OCI-LY3 (cell line): ENCODE measurements at regions not wholly inside any gene's neighbourhood (a gene's known extent, or its start where the extent isn't known, plus 50 kb on each side); places are given as distances from the start of the nearest gene placed in this dataset.

Experiments
- EZH2phosphoT487 ChIP-seq: fragments of 200-600 bp; shearing (Covaris generic); IDR thresholded peaks from 2 replicates; pipeline ENCODE4 v1.6.1; 2018; ENCODE audit warnings: antibody characterized with exemption, mixed run types, low read depth
- TF ChIP-seq, protein P1 (sequence below): fragments of 200-600, 300-600 bp; sonication (generic); IDR thresholded peaks from 2 replicates; pipeline ENCODE4 v1.5.1; 2014; ENCODE audit warnings: antibody characterized with exemption, low read length, low read depth

DNA sequence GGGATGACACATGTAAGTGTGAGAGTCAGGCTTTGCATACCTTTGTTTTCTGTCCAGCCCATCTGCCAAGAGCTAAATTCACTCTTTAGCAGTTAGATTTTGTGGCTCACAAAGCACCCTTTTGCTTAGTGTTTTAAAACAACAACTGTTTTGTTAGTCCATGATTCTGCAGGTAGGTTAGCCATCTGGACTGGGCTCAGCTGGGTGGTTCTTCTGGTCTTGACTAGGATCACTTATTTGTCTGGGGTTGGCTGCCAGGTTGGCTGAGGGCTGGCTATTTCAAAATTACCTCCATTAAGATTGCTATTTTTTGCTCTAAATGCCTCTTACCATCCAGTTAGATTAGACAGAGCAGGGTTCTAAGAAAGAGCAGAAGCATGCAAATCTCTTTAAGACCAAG, 489.3 kb downstream of the BTBD3 start:
- TF ChIP-seq, protein P1, sequence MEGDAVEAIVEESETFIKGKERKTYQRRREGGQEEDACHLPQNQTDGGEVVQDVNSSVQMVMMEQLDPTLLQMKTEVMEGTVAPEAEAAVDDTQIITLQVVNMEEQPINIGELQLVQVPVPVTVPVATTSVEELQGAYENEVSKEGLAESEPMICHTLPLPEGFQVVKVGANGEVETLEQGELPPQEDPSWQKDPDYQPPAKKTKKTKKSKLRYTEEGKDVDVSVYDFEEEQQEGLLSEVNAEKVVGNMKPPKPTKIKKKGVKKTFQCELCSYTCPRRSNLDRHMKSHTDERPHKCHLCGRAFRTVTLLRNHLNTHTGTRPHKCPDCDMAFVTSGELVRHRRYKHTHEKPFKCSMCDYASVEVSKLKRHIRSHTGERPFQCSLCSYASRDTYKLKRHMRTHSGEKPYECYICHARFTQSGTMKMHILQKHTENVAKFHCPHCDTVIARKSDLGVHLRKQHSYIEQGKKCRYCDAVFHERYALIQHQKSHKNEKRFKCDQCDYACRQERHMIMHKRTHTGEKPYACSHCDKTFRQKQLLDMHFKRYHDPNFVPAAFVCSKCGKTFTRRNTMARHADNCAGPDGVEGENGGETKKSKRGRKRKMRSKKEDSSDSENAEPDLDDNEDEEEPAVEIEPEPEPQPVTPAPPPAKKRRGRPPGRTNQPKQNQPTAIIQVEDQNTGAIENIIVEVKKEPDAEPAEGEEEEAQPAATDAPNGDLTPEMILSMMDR, result no peak
- no peak for TF ChIP-seq EZH2phosphoT487
